Ovary (tissue), 7 donors: ENCODE measurements at regions not wholly inside any gene's neighbourhood (a gene's known extent, or its start where the extent isn't known, plus 50 kb on each side); places are given as distances from the start of the nearest gene placed in this dataset.

ENCODE experiments used
- DNase-seq, 5 donors: peaks; one replicate each; pipeline ENCODE4 v3.0.0-alpha.2; 2019 to 2020
- H3K27ac ChIP-seq, 2 donors: fragments of 200-600 bp; one replicate each; pipeline versions ENCODE4 v1.5.1 to v1.8.0; 2019 to 2022
- H3K27me3 ChIP-seq: fragments of 200-600 bp; one replicate; pipeline ENCODE4 v1.8.0; 2022
- H3K36me3 ChIP-seq: fragments of 200-600 bp; sonication (generic); one replicate; pipeline ENCODE4 v1.5.1; 2019
- H3K4me1 ChIP-seq: one replicate; pipeline ENCODE4 v1.8.1; 2013; ENCODE audit warnings: mild to moderate bottlenecking, moderate library complexity; ENCODE audit not compliant: insufficient read depth
- H3K4me3 ChIP-seq: fragments of 200-600 bp; sonication (generic); one replicate; pipeline ENCODE4 v1.5.1; 2017
- H3K9me3 ChIP-seq, 2 donors: fragments of 200-600 bp in 1 of 2; sonication (generic) in 1 of 2; one replicate each; pipeline versions ENCODE4 v1.5.1 to v1.8.1; 2013 to 2019; ENCODE audit warnings: mild to moderate bottlenecking in 1 of 2, moderate library complexity in 1 of 2
- EP300 ChIP-seq: sonication (generic); formaldehyde crosslinking; IDR thresholded peaks from one replicate; pipeline ENCODE4 v1.6.1; 2017; ENCODE audit warnings: antibody characterized with exemption
- POLR2A ChIP-seq: fragments of 450-650 bp; IDR thresholded peaks from one replicate; pipeline ENCODE4 v1.6.1; 2017; ENCODE audit warnings: antibody characterized with exemption, mild to moderate bottlenecking, moderate library complexity
- WGBS, 3 donors: extraction: QIAGEN DNeasy Blood & Tissue Kit in 1 of 3; methylation state at CpG; one replicate each; pipeline versions ENCODE4 v1.1.5 to v1.1.7; 2013 to 2017; 5-methylcytosine and 5-hydroxymethylcytosine counted together
- intact Hi-C, 4 donors: fragments of 100-400 bp; cut with DNase I; formaldehyde crosslinking; loops; one replicate each; pipeline versions ENCODE4 v1.11.0 to v1.15.1; 2022 to 2023
- TF ChIP-seq, protein P1 (sequence below), 3 donors: fragments of 450-650 bp in 2 of 3; fragments of 200-600 bp in 1 of 3; IDR thresholded peaks; one replicate each; pipeline versions ENCODE4 v1.5.1 to v1.8.0; 2016 to 2022; ENCODE audit warnings: antibody characterized with exemption in 3 of 3, mild to moderate bottlenecking in 1 of 3
- donor health status: DM: no; HTN: no; CAD: no; lungs with moderate emphysema.
- donor health status: DM: no; HTN: no; CAD: no.
- donor health status: Bipolar disorder and iron deficiency.
- donor health status: DM: no; HTN: no; CAD: no.
- donor health status: DM: yes; HTN: yes; CAD: no.

DNA sequence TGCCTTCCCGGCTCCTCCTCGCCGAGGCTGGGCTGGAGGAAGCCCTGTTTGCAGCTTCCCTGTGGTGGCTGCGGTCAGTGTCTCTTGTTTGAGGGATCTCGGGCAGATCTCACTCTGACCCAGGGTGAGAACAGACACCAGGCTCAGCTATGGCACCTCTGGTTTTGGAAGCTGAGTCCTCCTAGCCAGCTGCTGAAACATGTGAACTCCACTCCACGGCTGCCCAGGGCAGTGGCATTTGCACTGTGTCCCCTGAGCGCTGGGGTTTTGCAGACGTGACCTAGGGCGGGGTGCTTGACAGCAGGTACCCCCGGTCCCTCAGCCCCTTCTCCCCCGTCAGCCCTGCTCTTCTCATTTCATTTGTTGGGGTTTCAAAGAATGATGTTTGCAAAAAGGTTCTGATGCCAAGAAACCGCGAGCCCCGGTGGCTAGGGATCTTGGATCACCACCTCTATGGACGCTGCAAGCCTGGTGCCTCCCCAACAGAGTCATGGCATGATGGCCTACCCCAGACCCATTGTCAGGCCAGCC, 55.0 kb upstream of the DACT2 start:
- intact Hi-C loops: loop anchor here in 2 of 4 donors (5.0 to 10.0 kb wide), 4 partner anchors 60 to 240 kb away; partner anchors contain the start of gene SMOC2 (in 1 of the 2)
- no peak for TF ChIP-seq POLR2A
- TF ChIP-seq, protein P1, sequence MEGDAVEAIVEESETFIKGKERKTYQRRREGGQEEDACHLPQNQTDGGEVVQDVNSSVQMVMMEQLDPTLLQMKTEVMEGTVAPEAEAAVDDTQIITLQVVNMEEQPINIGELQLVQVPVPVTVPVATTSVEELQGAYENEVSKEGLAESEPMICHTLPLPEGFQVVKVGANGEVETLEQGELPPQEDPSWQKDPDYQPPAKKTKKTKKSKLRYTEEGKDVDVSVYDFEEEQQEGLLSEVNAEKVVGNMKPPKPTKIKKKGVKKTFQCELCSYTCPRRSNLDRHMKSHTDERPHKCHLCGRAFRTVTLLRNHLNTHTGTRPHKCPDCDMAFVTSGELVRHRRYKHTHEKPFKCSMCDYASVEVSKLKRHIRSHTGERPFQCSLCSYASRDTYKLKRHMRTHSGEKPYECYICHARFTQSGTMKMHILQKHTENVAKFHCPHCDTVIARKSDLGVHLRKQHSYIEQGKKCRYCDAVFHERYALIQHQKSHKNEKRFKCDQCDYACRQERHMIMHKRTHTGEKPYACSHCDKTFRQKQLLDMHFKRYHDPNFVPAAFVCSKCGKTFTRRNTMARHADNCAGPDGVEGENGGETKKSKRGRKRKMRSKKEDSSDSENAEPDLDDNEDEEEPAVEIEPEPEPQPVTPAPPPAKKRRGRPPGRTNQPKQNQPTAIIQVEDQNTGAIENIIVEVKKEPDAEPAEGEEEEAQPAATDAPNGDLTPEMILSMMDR (IDR thresholded peaks at IDR 0.05): no peak
- no peak for TF ChIP-seq EP300
- no peaks in the 10 kb centered on the region for H3K9me3 ChIP-seq
- no peaks in the 10 kb centered on the region for H3K36me3 ChIP-seq
- no peak overlapping the region for H3K4me3 ChIP-seq
- WGBS, 3 donors: 95 to 98% (median 96%) methylated on average over 15 of the region's 15 CpGs
- DNase-seq: peak in 2 of 5 donors; percentile 10 to 26
- H3K27me3 ChIP-seq: no peaks in the 10 kb centered on the region
- H3K27ac ChIP-seq: no peak overlapping the region
- peaks cover 6% of the 10 kb centered on the region for H3K4me1 ChIP-seq

- H3K4me1 ChIP-seq: peaks cover 6% of the 10 kb centered on the region
- H3K4me3 ChIP-seq: no peak overlapping the region
- H3K27ac ChIP-seq: no peak overlapping the region
- no peaks in the 10 kb centered on the region for H3K9me3 ChIP-seq
- DNase-seq: no peak
- intact Hi-C loops: loop anchor here in 2 of 4 donors (10.0 kb wide), 3 partner anchors 59 to 239 kb away; no protein-coding TSS in a partner anchor
- no peaks in the 10 kb centered on the region for H3K27me3 ChIP-seq
- no peaks in the 10 kb centered on the region for H3K36me3 ChIP-seq
- WGBS, 3 donors: 92 to 95% (median 95%) methylated on average over 9 of the region's 9 CpGs
- no peak for TF ChIP-seq POLR2A
- TF ChIP-seq, protein P1 (IDR thresholded peaks at IDR 0.05): no peak
- no peak for TF ChIP-seq EP300
These were observed 56.5 kb upstream of the DACT2 start for GRCh38 chr6:168376120-168376519.

GRCh38 chr6:168376811-168377483, 57.4 kb upstream of the DACT2 start:
- Histone ChIP-seq H3K4me3 (no peak overlapping the region), H3K27ac (no peak overlapping the region), H3K4me1 (peaks cover 6% of the 10 kb centered on the region), H3K36me3 (no peaks in the 10 kb centered on the region), H3K9me3 (no peaks in the 10 kb centered on the region), H3K27me3 (no peaks in the 10 kb centered on the region)
- TF ChIP-seq POLR2A (no peak), EP300 (no peak)
- TF ChIP-seq, protein P1 (IDR thresholded peaks at IDR 0.05): no peak
- 64 to 71% (median 65%) methylated on average over 19 of the region's 19 CpGs for WGBS, 3 donors
- peak in 3 of 5 donors; percentile 24 to 36 (median 34) for DNase-seq
- intact Hi-C loops: loop anchor here in 2 of 4 donors (10.0 kb wide), 3 partner anchors 58 to 238 kb away; no protein-coding TSS in a partner anchor

- Histone ChIP-seq H3K36me3 (no peaks in the 10 kb centered on the region), H3K4me1 (peaks cover 6% of the 10 kb centered on the region), H3K27ac (no peak overlapping the region), H3K27me3 (no peaks in the 10 kb centered on the region), H3K9me3 (no peaks in the 10 kb centered on the region), H3K4me3 (no peak overlapping the region)
- intact Hi-C loops: loop anchor here in 2 of 4 donors (10.0 kb wide), 3 partner anchors 57 to 237 kb away; no protein-coding TSS in a partner anchor
- WGBS, 3 donors: 1 to 6% (median 6%) methylated on average over 17 of the region's 17 CpGs
- TF ChIP-seq POLR2A: no peak
- TF ChIP-seq, protein P1 (IDR thresholded peaks at IDR 0.05): no peak
- no peak for TF ChIP-seq EP300
- peak; percentile 47 to 73 (median 55) for DNase-seq
These were observed 57.9 kb upstream of the DACT2 start for GRCh38 chr6:168377484-168377855.
